Transverse colon (tissue), 3 donors: ENCODE measurements at regions not wholly inside any gene's neighbourhood (a gene's known extent, or its start where the extent isn't known, plus 50 kb on each side); places are given as distances from the start of the nearest gene placed in this dataset.

Experiments
- CTCF ChIP-seq, 5 experiments: fragments of 200-600 bp in 3 of 5; fragments of 450-650 bp in 2 of 5; sonication (generic) in 3 of 5; IDR thresholded peaks; 1 replicate in 2 of 5; 2 replicates in 3 of 5; pipeline ENCODE4 v1.5.1; 2016 to 2017; ENCODE audit warnings: antibody characterized with exemption in 5 of 5, inconsistent platforms in 3 of 5, mild to moderate bottlenecking in 2 of 5, moderate library complexity in 1 of 5
- POLR2A ChIP-seq: fragments of 450-650 bp; IDR thresholded peaks from one replicate; pipeline ENCODE4 v1.6.1; 2016; ENCODE audit warnings: antibody characterized with exemption, mild to moderate bottlenecking, moderate library complexity

DNA sequence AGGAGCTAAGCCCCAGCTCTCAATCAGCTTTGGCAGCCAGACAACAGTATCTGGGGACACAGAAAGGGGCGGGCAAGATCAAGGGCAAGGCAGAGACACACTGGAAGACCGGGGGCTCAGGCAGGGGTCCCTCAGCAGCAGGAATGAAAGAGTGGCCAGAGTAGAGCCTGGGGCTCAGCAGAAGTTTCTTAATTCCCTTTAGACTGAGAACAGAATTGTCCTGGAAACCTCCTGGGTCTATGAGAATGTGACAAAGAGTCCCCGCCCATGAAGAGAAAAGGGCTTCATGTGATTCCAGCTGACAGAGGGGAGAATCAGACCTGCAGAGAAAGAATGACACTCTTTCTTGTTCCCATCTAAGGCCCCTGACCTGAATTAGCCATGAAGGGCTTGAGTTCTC is 95.2 kb upstream of the CTNNB1 start:
- TF ChIP-seq POLR2A (no peak), CTCF (IDR thresholded peaks at IDR 0.05) (no peak)
